H1 (cell line): ENCODE measurements at regions not wholly inside any gene's neighbourhood (a gene's known extent, or its start where the extent isn't known, plus 50 kb on each side); places are given as distances from the start of the nearest gene placed in this dataset.

Experiments
- BCL11A ChIP-seq, 2 experiments: IDR thresholded peaks; one replicate each; pipeline ENCODE4 v1.6.1; 2011; ENCODE audit warnings: low read depth in 2 of 2, low read length in 2 of 2, mild to moderate bottlenecking in 2 of 2
- GTF2F1 ChIP-seq: IDR thresholded peaks from 2 replicates; pipeline ENCODE4 v1.6.1; 2012; ENCODE audit warnings: low read depth, low read length, improper control_type of control experiment, borderline replicate concordance
- KDM5A ChIP-seq: fragments of 200-600 bp; IDR thresholded peaks from 2 replicates; pipeline ENCODE4 v1.7.1; 2012; ENCODE audit warnings: mild to moderate bottlenecking, low read length, inconsistent platforms, mixed read lengths
- POLR2A ChIP-seq, 2 experiments: IDR thresholded peaks; 1 replicate in 1 of 2; 2 replicates in 1 of 2; pipeline ENCODE4 v1.6.1; 2011; ENCODE audit warnings: low read depth in 2 of 2, low read length in 2 of 2, mild to moderate bottlenecking in 2 of 2; ENCODE audit errors: control extremely low read depth in 1 of 2
- RAD21 ChIP-seq, 2 experiments: IDR thresholded peaks in 1 of 2; conservative IDR thresholded peaks in 1 of 2; 2 replicates each; pipeline ENCODE4 v1.6.1; 2011; ENCODE audit warnings: low read depth in 2 of 2, low read length in 2 of 2, improper control_type of control experiment in 1 of 2, inconsistent platforms in 1 of 2, mild to moderate bottlenecking in 1 of 2, moderate library complexity in 1 of 2
- RBBP5 ChIP-seq: IDR thresholded peaks from 2 replicates; pipeline ENCODE4 v1.7.1; 2012; ENCODE audit warnings: low read depth, mild to moderate bottlenecking, inconsistent platforms, low read length, moderate library complexity, borderline replicate concordance
- RNF2 ChIP-seq: fragments of 200-900, 300-1000 bp; sonication (generic); IDR thresholded peaks from 2 replicates; pipeline ENCODE4 v1.7.1; 2016; ENCODE audit warnings: borderline replicate concordance, low read depth, mild to moderate bottlenecking, antibody characterized with exemption, low read length; ENCODE audit not compliant: poor library complexity, severe bottlenecking; ENCODE audit errors: missing control alignments
- SAP30 ChIP-seq: fragments of 300-600 bp; sonication (generic); IDR thresholded peaks from 2 replicates; pipeline ENCODE4 v1.7.1; 2012; ENCODE audit warnings: low read length, moderate library complexity, mild to moderate bottlenecking, inconsistent platforms; ENCODE audit not compliant: insufficient read depth, insufficient replicate concordance
- TBP ChIP-seq: IDR thresholded peaks from 2 replicates; pipeline ENCODE4 v1.6.1; 2011; ENCODE audit warnings: low read depth, low read length, improper control_type of control experiment
- TEAD4 ChIP-seq: IDR thresholded peaks from 2 replicates; pipeline ENCODE4 v1.6.1; 2012; ENCODE audit warnings: low read depth, low read length, inconsistent platforms, mixed read lengths
- ZNF274 ChIP-seq: IDR thresholded peaks from 2 replicates; pipeline ENCODE4 v1.7.0; 2012; ENCODE audit warnings: low read length, borderline replicate concordance; ENCODE audit errors: extremely low read depth

DNA sequence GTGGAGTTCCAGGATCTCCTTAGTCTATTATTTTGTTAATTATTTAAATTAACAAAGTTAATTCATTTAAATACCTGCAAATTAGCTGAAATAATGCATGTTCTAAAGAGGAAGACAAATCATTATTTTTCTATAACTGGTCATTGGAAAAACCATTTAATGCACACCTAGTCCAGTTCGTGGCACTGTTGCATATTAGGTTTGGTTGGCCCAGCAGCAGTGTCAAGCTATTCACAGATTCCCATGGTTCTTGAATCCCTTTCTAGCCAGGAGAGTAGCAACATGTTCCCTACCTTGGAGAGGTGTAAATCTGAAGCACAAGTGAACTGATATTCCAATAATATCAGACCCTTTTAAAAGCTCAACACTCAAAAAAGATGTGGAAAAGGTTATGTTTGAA, 155.2 kb downstream of the TMEM161B start (continued):
- no peak for TF ChIP-seq RBBP5
- no peak for TF ChIP-seq RAD21 (IDR thresholded peaks at IDR 0.05 in 1 of 2, conservative IDR thresholded peaks at IDR 0.05 in 1 of 2; ENCODE audit: low read depth in 2 of 2, low read length in 2 of 2)
- no peak for TF ChIP-seq TEAD4
- TF ChIP-seq KDM5A = no peak
- no peak for TF ChIP-seq RNF2
- TF ChIP-seq POLR2A (IDR thresholded peaks at IDR 0.05; ENCODE audit: control extremely low read depth in 1 of 2, low read depth in 2 of 2, low read length in 2 of 2) = no peak
- TF ChIP-seq ZNF274 = no peak
- TF ChIP-seq BCL11A (IDR thresholded peaks at IDR 0.05; ENCODE audit: low read depth in 2 of 2, low read length in 2 of 2) = no peak
- no peak for TF ChIP-seq GTF2F1
- no peak for TF ChIP-seq TBP
- no peak for TF ChIP-seq SAP30
